Spinal cord (tissue), 9 donors: ENCODE measurements at regions not wholly inside any gene's neighbourhood (a gene's known extent, or its start where the extent isn't known, plus 50 kb on each side); places are given as distances from the start of the nearest gene placed in this dataset.

Source experiments
- DNase-seq, 6 donors: peaks; one replicate each; pipeline versions ENCODE4 v3.0.0 to v3.0.0-alpha.2; 2013 to 2015; ENCODE audit warnings: low spot score in 6 of 6, low read depth in 4 of 6
- H3K27ac ChIP-seq: one replicate; pipeline ENCODE4 v1.5.1; 2013; ENCODE audit warnings: low read depth, low read length, control low read depth
- H3K27me3 ChIP-seq: one replicate; pipeline ENCODE4 v1.6.1; 2013; ENCODE audit warnings: low read length; ENCODE audit not compliant: control insufficient read depth, insufficient read depth
- H3K36me3 ChIP-seq: one replicate; pipeline ENCODE4 v1.6.1; 2013; ENCODE audit warnings: low read length; ENCODE audit not compliant: control insufficient read depth, insufficient read depth
- H3K4me1 ChIP-seq: one replicate; pipeline ENCODE4 v1.6.1; 2013; ENCODE audit warnings: low read length; ENCODE audit not compliant: control insufficient read depth, insufficient read depth
- H3K4me3 ChIP-seq: one replicate; pipeline ENCODE4 v1.5.1; 2013; ENCODE audit warnings: low read depth, low read length, control low read depth
- H3K9me3 ChIP-seq: one replicate; pipeline ENCODE4 v1.6.1; 2013; ENCODE audit warnings: low read length; ENCODE audit not compliant: control insufficient read depth, insufficient read depth
- WGBS: methylation state at CpG from one replicate; pipeline ENCODE4 v1.1.5; 2013; ENCODE audit warnings: missing lambda C conversion rate; ENCODE audit not compliant: insufficient coverage; 5-methylcytosine and 5-hydroxymethylcytosine counted together
- donor health status: healthy.

- DNase-seq: no peak
- 83% methylated on average over 8 of the region's 10 CpGs for WGBS
- H3K36me3 ChIP-seq: no peaks in the 10 kb centered on the region
- H3K4me1 ChIP-seq: no peaks in the 10 kb centered on the region
- H3K9me3 ChIP-seq: peaks cover 17% of the 10 kb centered on the region
- no peak overlapping the region for H3K4me3 ChIP-seq
- no peak overlapping the region for H3K27ac ChIP-seq
- no peaks in the 10 kb centered on the region for H3K27me3 ChIP-seq
These were observed 1555.5 kb downstream of the UQCRFS1 start for GRCh38 chr19:27657271-27658051.

GRCh38 chr19:27654266-27654990 is 1558.5 kb downstream of the UQCRFS1 start:
- DNase-seq: no peak
- 50% methylated on average over 8 of the region's 8 CpGs for WGBS
- no peak overlapping the region for H3K4me3 ChIP-seq
- no peaks in the 10 kb centered on the region for H3K36me3 ChIP-seq
- H3K9me3 ChIP-seq: peaks cover 16% of the 10 kb centered on the region
- no peak overlapping the region for H3K27ac ChIP-seq
- no peaks in the 10 kb centered on the region for H3K4me1 ChIP-seq
- H3K27me3 ChIP-seq: no peaks in the 10 kb centered on the region

GRCh38 chr19:27652796-27653195 is 1560.2 kb downstream of the UQCRFS1 start:
- H3K27me3 ChIP-seq: no peaks in the 10 kb centered on the region
- WGBS: 44% methylated on average over 3 of the region's 3 CpGs
- DNase-seq: no peak
- H3K4me1 ChIP-seq: no peaks in the 10 kb centered on the region
- no peak overlapping the region for H3K4me3 ChIP-seq
- H3K36me3 ChIP-seq: no peaks in the 10 kb centered on the region
- H3K9me3 ChIP-seq: peaks cover 20% of the 10 kb centered on the region
- H3K27ac ChIP-seq: no peak overlapping the region

GRCh38 chr19:27652281-27652680 is 1560.7 kb downstream of the UQCRFS1 start:
- no peak for DNase-seq
- Histone ChIP-seq H3K27me3 (no peaks in the 10 kb centered on the region), H3K4me3 (no peak overlapping the region), H3K9me3 (peaks cover 17% of the 10 kb centered on the region), H3K4me1 (no peaks in the 10 kb centered on the region), H3K36me3 (no peaks in the 10 kb centered on the region), H3K27ac (no peak overlapping the region)
- WGBS: 75% methylated on average over 7 of the region's 8 CpGs

- H3K9me3 ChIP-seq: peaks cover 13% of the 10 kb centered on the region
- DNase-seq: no peak
- no peak overlapping the region for H3K27ac ChIP-seq
- no peak overlapping the region for H3K4me3 ChIP-seq
- WGBS: 70% methylated on average over 3 of the region's 4 CpGs
- H3K4me1 ChIP-seq: no peaks in the 10 kb centered on the region
- H3K27me3 ChIP-seq: no peaks in the 10 kb centered on the region
- no peaks in the 10 kb centered on the region for H3K36me3 ChIP-seq
These were observed 1565.5 kb downstream of the UQCRFS1 start for GRCh38 chr19:27647423-27647822.

GRCh38 chr19:27635401-27635800 is 1577.5 kb downstream of the UQCRFS1 start:
- WGBS: 100% methylated on average over 1 of the region's 1 CpG
- Histone ChIP-seq H3K27ac (no peak overlapping the region), H3K9me3 (peaks cover 7% of the 10 kb centered on the region), H3K4me1 (no peaks in the 10 kb centered on the region), H3K4me3 (no peak overlapping the region), H3K27me3 (no peaks in the 10 kb centered on the region), H3K36me3 (no peaks in the 10 kb centered on the region)
- no peak for DNase-seq

GRCh38 chr19:27618006-27618405 is 1594.9 kb downstream of the UQCRFS1 start:
- H3K27me3 ChIP-seq: no peaks in the 10 kb centered on the region
- no peak overlapping the region for H3K27ac ChIP-seq
- H3K4me1 ChIP-seq: no peaks in the 10 kb centered on the region
- WGBS: no CpG with 5 or more reads among the region's 1 CpG
- H3K9me3 ChIP-seq: peaks cover 18% of the 10 kb centered on the region
- H3K36me3 ChIP-seq: no peaks in the 10 kb centered on the region
- no peak overlapping the region for H3K4me3 ChIP-seq
- no peak for DNase-seq

- Histone ChIP-seq H3K4me3 (no peak overlapping the region), H3K4me1 (no peaks in the 10 kb centered on the region), H3K27ac (no peak overlapping the region), H3K27me3 (no peaks in the 10 kb centered on the region), H3K9me3 (peaks cover 4% of the 10 kb centered on the region), H3K36me3 (no peaks in the 10 kb centered on the region)
- DNase-seq: no peak
These were observed 1632.0 kb downstream of the UQCRFS1 start for GRCh38 chr19:27580906-27581305.
